ENCODE measurements at regions not wholly inside any gene's neighbourhood (a gene's known extent, or its start where the extent isn't known, plus 50 kb on each side); places are given as distances from the start of the nearest gene placed in this dataset.
"Not testable (repeated sequence)": the region's sequence is repeated elsewhere in the genome, so short reads cannot be mapped to it uniquely, and the experiment has no call there.

GRCh38 chr1:120654114-120654513 is 69.6 kb upstream of the NBPF26 start:
- TF ChIP-seq CTCF (IDR thresholded peaks at IDR 0.05; ENCODE audit: low read depth, low read length, missing input control); ZBTB33 (IDR thresholded peaks at IDR 0.05): not testable (repeated sequence)

Data from liver (tissue), 2 donors.